Kidney epithelial cell (primary cell): ENCODE measurements at regions not wholly inside any gene's neighbourhood (a gene's known extent, or its start where the extent isn't known, plus 50 kb on each side); places are given as distances from the start of the nearest gene placed in this dataset.
"Not testable (repeated sequence)": the region's sequence is repeated elsewhere in the genome, so short reads cannot be mapped to it uniquely, and the experiment has no call there.

Experiments
- DNase-seq: peaks from one replicate; pipeline ENCODE4 v3.0.0-alpha.2; 2010; ENCODE audit warnings: low read depth
- H3K27me3 ChIP-seq: 2 replicates; pipeline ENCODE4 v1.6.0; 2011; ENCODE audit warnings: low read length; ENCODE audit not compliant: control insufficient read depth, insufficient read depth
- H3K36me3 ChIP-seq: 2 replicates; pipeline ENCODE4 v1.5.1; 2011; ENCODE audit warnings: low read length; ENCODE audit not compliant: control insufficient read depth, insufficient read depth
- H3K4me3 ChIP-seq: 2 replicates; pipeline ENCODE4 v1.5.1; 2011; ENCODE audit warnings: low read depth, mild to moderate bottlenecking, control low read depth, low read length
- CTCF ChIP-seq: IDR thresholded peaks from 2 replicates; pipeline ENCODE4 v1.5.1; 2011; ENCODE audit warnings: mild to moderate bottlenecking, moderate library complexity, low read length, control low read depth, inconsistent platforms; ENCODE audit not compliant: insufficient read depth, poor library complexity, severe bottlenecking

GRCh38 chr12:42716491-42716891 lies 126.9 kb upstream of the PRICKLE1 start:
- Histone ChIP-seq H3K36me3 (no peaks in the 10 kb centered on the region), H3K4me3 (no peak overlapping the region), H3K27me3 (no peaks in the 10 kb centered on the region)
- DNase-seq: peak; percentile 53
- TF ChIP-seq CTCF: no peak

- not testable (repeated sequence) for H3K27me3 ChIP-seq, H3K36me3 ChIP-seq, DNase-seq, H3K4me3 ChIP-seq
Measured at GRCh38 chr12:42713566-42713965, 124.0 kb upstream of the PRICKLE1 start.

- not testable (repeated sequence) for H3K27me3 ChIP-seq, H3K36me3 ChIP-seq, DNase-seq, H3K4me3 ChIP-seq
Measured at GRCh38 chr12:42708374-42708773, 118.8 kb upstream of the PRICKLE1 start.

- no peaks in the 10 kb centered on the region for H3K36me3 ChIP-seq
- TF ChIP-seq CTCF: no peak
- no peak overlapping the region for H3K4me3 ChIP-seq
- DNase-seq: no peak
- H3K27me3 ChIP-seq: no peaks in the 10 kb centered on the region
Measured at GRCh38 chr12:42707312-42708226, 118.0 kb upstream of the PRICKLE1 start.

- no peak for TF ChIP-seq CTCF
- no peak overlapping the region for H3K4me3 ChIP-seq
- H3K36me3 ChIP-seq: no peaks in the 10 kb centered on the region
- DNase-seq: no peak
- H3K27me3 ChIP-seq: no peaks in the 10 kb centered on the region
Measured at GRCh38 chr12:42706321-42706720, 116.8 kb upstream of the PRICKLE1 start.

- H3K36me3 ChIP-seq: no peaks in the 10 kb centered on the region
- no peak overlapping the region for H3K4me3 ChIP-seq
- no peak for TF ChIP-seq CTCF
- DNase-seq: peak; percentile 45
- no peaks in the 10 kb centered on the region for H3K27me3 ChIP-seq
Measured at GRCh38 chr12:42705863-42706262, 116.3 kb upstream of the PRICKLE1 start.
